HCEC 1CT (cell line): ENCODE measurements at regions not wholly inside any gene's neighbourhood (a gene's known extent, or its start where the extent isn't known, plus 50 kb on each side); places are given as distances from the start of the nearest gene placed in this dataset.
"Not testable (repeated sequence)": the region's sequence is repeated elsewhere in the genome, so short reads cannot be mapped to it uniquely, and the experiment has no call there.

Experiments used
- DNase-seq: peaks from one replicate; pipeline ENCODE4 v3.0.0-alpha.2; 2017

GRCh38 chr1:200279810-200280411, 129.9 kb downstream of the ZNF281 start:
- peak; percentile 60 for DNase-seq

- no peak for DNase-seq
These were observed 133.9 kb downstream of the ZNF281 start for GRCh38 chr1:200275816-200276453.

- DNase-seq, result no peak
These were observed 134.4 kb downstream of the ZNF281 start for GRCh38 chr1:200275415-200275814.

GRCh38 chr1:200274116-200274515, 135.7 kb downstream of the ZNF281 start:
- DNase-seq, result no peak

GRCh38 chr1:200272481-200273068, 137.3 kb downstream of the ZNF281 start:
- DNase-seq, result no peak

GRCh38 chr1:200269256-200269655, 140.6 kb downstream of the ZNF281 start:
- DNase-seq, result no peak

- no peak for DNase-seq
These were observed 141.9 kb downstream of the ZNF281 start for GRCh38 chr1:200267937-200268336.

- no peak for DNase-seq
These were observed 142.4 kb downstream of the ZNF281 start for GRCh38 chr1:200267458-200267857.

GRCh38 chr1:200266871-200267270, 143.0 kb downstream of the ZNF281 start:
- DNase-seq, result no peak

GRCh38 chr1:200265881-200266280, 144.0 kb downstream of the ZNF281 start:
- DNase-seq, result no peak

- no peak for DNase-seq
These were observed 144.7 kb downstream of the ZNF281 start for GRCh38 chr1:200265104-200265503.

- DNase-seq, result no peak
These were observed 146.6 kb downstream of the ZNF281 start for GRCh38 chr1:200263203-200263602.

GRCh38 chr1:200262326-200262965, 147.4 kb downstream of the ZNF281 start:
- DNase-seq, result no peak

- no peak for DNase-seq
These were observed 149.1 kb downstream of the ZNF281 start for GRCh38 chr1:200260597-200261335.

GRCh38 chr1:200258447-200259375, 151.1 kb downstream of the ZNF281 start:
- peak; percentile 38 for DNase-seq

- no peak for DNase-seq
These were observed 152.6 kb downstream of the ZNF281 start for GRCh38 chr1:200257235-200257634.

GRCh38 chr1:200254602-200255001, 155.2 kb downstream of the ZNF281 start:
- DNase-seq, result not testable (repeated sequence)

- DNase-seq, result no peak
These were observed 155.9 kb downstream of the ZNF281 start for GRCh38 chr1:200253774-200254495.

GRCh38 chr1:200252531-200252930, 157.3 kb downstream of the ZNF281 start:
- DNase-seq, result peak; percentile 24

GRCh38 chr1:200250469-200250868, 159.4 kb downstream of the ZNF281 start:
- DNase-seq, result no peak

GRCh38 chr1:200248541-200248940, 161.3 kb downstream of the ZNF281 start:
- no peak for DNase-seq
